HepG2 (cell line): ENCODE measurements at regions not wholly inside any gene's neighbourhood (a gene's known extent, or its start where the extent isn't known, plus 50 kb on each side); places are given as distances from the start of the nearest gene placed in this dataset.

Source experiments
- ATAC-seq: fragments of 200-7000 bp; cut with Tn5 transposase; 3 replicates; pipeline ENCODE4 v1.9.1; 2020; ENCODE audit warnings: mild to moderate bottlenecking, moderate library complexity
- BruUV-seq: library from RNA; stranded (reverse); fragments of 400-500 nt; replicated peaks from 2 replicates; lab custom pipeline; 2021; lab: Mats Ljungman, UMichigan
- CTCF ChIA-PET: fragments of 300-600 bp; formaldehyde crosslinking; extraction: SDS; loops from one replicate; lab custom pipeline; 2021; ENCODE audit warnings: low total read pairs, inconsistent platforms, low intra/inter-chr PET ratio; lab: Yijun Ruan, JAX
- POLR2A ChIA-PET: fragments of 350-600 bp; sonication (Branson Sonifier 250); formaldehyde crosslinking; loops from one replicate; lab custom pipeline; 2020; ENCODE audit warnings: antibody characterized with exemption, inconsistent platforms; lab: Yijun Ruan, JAX
- DNase-seq: peaks from one replicate; pipeline ENCODE4 v3.0.0-alpha.2; 2015; ENCODE audit warnings: low spot score
- FAIRE-seq: peaks from 3 replicates; lab custom pipeline; 2011; peaks lifted over from hg19 to GRCh38; lab: Jason Lieb, UNC
- H2AFZ ChIP-seq: one replicate; pipeline ENCODE4 v1.6.1; 2011; ENCODE audit warnings: low read length, inconsistent platforms
- H3K27ac ChIP-seq: fragments of 300-600 bp; 3 replicates; pipeline ENCODE4 v1.8.0; 2011; ENCODE audit warnings: mixed run types, mild to moderate bottlenecking, mixed read lengths, low read length, inconsistent platforms; ENCODE audit not compliant: insufficient read depth; ENCODE audit errors: extremely low read length
- H3K27me3 ChIP-seq, 2 experiments: fragments of 200-600 bp in 1 of 2; 2 replicates in 1 of 2; 3 replicates in 1 of 2; pipeline versions ENCODE4 v1.6.0 to v1.8.0; 2011; ENCODE audit warnings: low read length in 2 of 2, mild to moderate bottlenecking in 2 of 2, moderate library complexity in 2 of 2, inconsistent platforms in 1 of 2; ENCODE audit not compliant: insufficient read depth in 2 of 2, control insufficient read depth in 1 of 2
- H3K36me3 ChIP-seq, 2 experiments: fragments of 200-600 bp in 1 of 2; replicated peaks in 1 of 2; 2 replicates in 1 of 2; 3 replicates in 1 of 2; pipeline versions ENCODE4 v1.5.1 to v1.8.0; 2011; ENCODE audit warnings: low read length in 2 of 2, inconsistent platforms in 1 of 2; ENCODE audit not compliant: insufficient read depth in 2 of 2, control insufficient read depth in 1 of 2
- H3K4me1 ChIP-seq: 2 replicates; pipeline ENCODE4 v1.5.1; 2012; ENCODE audit warnings: low read length, inconsistent platforms; ENCODE audit not compliant: insufficient read depth
- H3K4me2 ChIP-seq: 2 replicates; pipeline ENCODE4 v1.6.0; 2011; ENCODE audit warnings: low read depth, low read length, inconsistent platforms
- H3K4me3 ChIP-seq, 3 experiments: fragments of 200-600 bp in 1 of 3; sonication (generic), shearing (Covaris generic) in 1 of 3; replicated peaks in 1 of 3; 2 replicates each; pipeline ENCODE4 v1.5.1; 2011 to 2016; ENCODE audit warnings: low read length in 3 of 3, inconsistent platforms in 2 of 3, low read depth in 2 of 3, mild to moderate bottlenecking in 2 of 3, control low read depth in 1 of 3, mixed read lengths in 1 of 3; ENCODE audit not compliant: insufficient read depth in 1 of 3
- H3K79me2 ChIP-seq: one replicate; pipeline ENCODE4 v1.6.1; 2011; ENCODE audit warnings: low read length, inconsistent platforms; ENCODE audit not compliant: insufficient read depth
- H3K9ac ChIP-seq: 2 replicates; pipeline ENCODE4 v1.6.0; 2011; ENCODE audit warnings: mild to moderate bottlenecking, low read depth, low read length, inconsistent platforms; ENCODE audit not compliant: insufficient read depth
- H3K9me3 ChIP-seq: 2 replicates; pipeline ENCODE4 v1.5.1; 2012; ENCODE audit warnings: mild to moderate bottlenecking, low read length
- H4K20me1 ChIP-seq: 2 replicates; pipeline ENCODE4 v1.6.0; 2011; ENCODE audit warnings: inconsistent platforms, mild to moderate bottlenecking, low read length, moderate library complexity; ENCODE audit not compliant: insufficient read depth
- ATF1 ChIP-seq: IDR thresholded peaks from 2 replicates; pipeline ENCODE4 v1.6.1; 2016; ENCODE audit warnings: mild to moderate bottlenecking, control low read depth
- FOXP4 ChIP-seq: sonication (generic); formaldehyde crosslinking; IDR thresholded peaks from 2 replicates; pipeline ENCODE4 v1.4.0; 2020; ENCODE audit warnings: missing genetic modification reagents
- GATAD2A ChIP-seq: IDR thresholded peaks from 2 replicates; pipeline ENCODE4 v1.6.1; 2016
- GLMP ChIP-seq: sonication (generic); formaldehyde crosslinking; IDR thresholded peaks from 2 replicates; pipeline ENCODE4 v1.9.0; 2021; ENCODE audit warnings: missing genetic modification reagents, mild to moderate bottlenecking, borderline replicate concordance
- HOXA3 ChIP-seq: sonication (generic); formaldehyde crosslinking; IDR thresholded peaks from 2 replicates; pipeline ENCODE4 v1.5.0; 2020; ENCODE audit warnings: missing genetic modification reagents
- IKZF5 ChIP-seq: IDR thresholded peaks from 2 replicates; pipeline ENCODE4 v1.6.1; 2018; ENCODE audit warnings: missing genetic modification reagents, mild to moderate bottlenecking, missing compliant biosample characterization
- NR1H2 ChIP-seq: sonication (generic); formaldehyde crosslinking; IDR thresholded peaks from 2 replicates; pipeline ENCODE4 v1.8.1; 2022; ENCODE audit warnings: low read depth, missing genetic modification reagents, borderline replicate concordance
- POLR2AphosphoS5 ChIP-seq: IDR thresholded peaks from 2 replicates; pipeline ENCODE4 v1.6.1; 2012; ENCODE audit warnings: low read depth, low read length
- RELA ChIP-seq: sonication (generic); formaldehyde crosslinking; IDR thresholded peaks from 2 replicates; pipeline ENCODE4 v1.4.0; 2020; ENCODE audit warnings: missing genetic modification reagents
- SYNCRIP ChIP-seq: fragments of 200-400 bp; formaldehyde crosslinking; IDR thresholded peaks from 2 replicates; pipeline ENCODE4 v1.6.1; 2018; ENCODE audit warnings: mild to moderate bottlenecking, low read depth, low read length; ENCODE audit not compliant: insufficient read depth
- TGIF2 ChIP-seq: IDR thresholded peaks from 2 replicates; pipeline ENCODE4 v1.6.1; 2016; ENCODE audit warnings: control low read depth, missing compliant biosample characterization
- THAP11 ChIP-seq: IDR thresholded peaks from 2 replicates; pipeline ENCODE4 v1.6.1; 2016; ENCODE audit warnings: missing biosample characterization, missing genetic modification reagents
- TOE1 ChIP-seq: sonication (generic); formaldehyde crosslinking; IDR thresholded peaks from 2 replicates; pipeline ENCODE4 v1.4.0; 2020; ENCODE audit warnings: mild to moderate bottlenecking, missing genetic modification reagents
- ZMYM4 ChIP-seq: sonication (generic); formaldehyde crosslinking; IDR thresholded peaks from 2 replicates; pipeline ENCODE4 v1.8.1; 2023; ENCODE audit warnings: mild to moderate bottlenecking, missing genetic modification reagents
- ZNF335 ChIP-seq: sonication (generic); formaldehyde crosslinking; IDR thresholded peaks from 2 replicates; pipeline ENCODE4 v1.4.0; 2020; ENCODE audit warnings: missing genetic modification reagents
- ZNF446 ChIP-seq: sonication (generic); formaldehyde crosslinking; IDR thresholded peaks from 2 replicates; pipeline ENCODE4 v1.5.0; 2020; ENCODE audit warnings: mild to moderate bottlenecking, missing genetic modification reagents
- ZNF567 ChIP-seq: sonication (generic); formaldehyde crosslinking; IDR thresholded peaks from 2 replicates; pipeline ENCODE4 v1.8.1; 2023; ENCODE audit warnings: mild to moderate bottlenecking, missing genetic modification reagents, borderline replicate concordance
- WGBS: methylation state at CpG from one replicate; pipeline ENCODE4 v1.1.6; 2017; ENCODE audit warnings: low lambda C conversion rate; 5-methylcytosine and 5-hydroxymethylcytosine counted together
- in situ Hi-C: cut with HindIII; loops from 2 replicates; pipeline ENCODE4 v1.10.0; 2017; ENCODE audit warnings: low pct_unique_long_range_greater_than_20kb; ENCODE audit not compliant: extremely low pct_ligation_motif_present
- intact Hi-C: fragments of 100-400 bp; cut with micrococcal nuclease; formaldehyde crosslinking; loops from one replicate; pipeline ENCODE4 v1.10.0; 2022; ENCODE audit not compliant: unreplicated experiment

- Histone ChIP-seq H3K4me3 (no peak overlapping the region), H3K9ac (no peak overlapping the region), H3K27me3 (no peaks in the 10 kb centered on the region; a peak in 1 of 5 replicates), H3K79me2 (no peaks in the 10 kb centered on the region), H3K4me2 (no peak overlapping the region), H4K20me1 (no peaks in the 10 kb centered on the region), H3K36me3 (no peaks in the 10 kb centered on the region), H3K27ac (no peak overlapping the region), H3K9me3 (no peaks in the 10 kb centered on the region), H2AFZ (no peak overlapping the region), H3K4me1 (no peaks in the 10 kb centered on the region)
- FAIRE-seq (no peak), DNase-seq (no peak), ATAC-seq (no peak)
- WGBS, result 0% methylated on average over 3 of the region's 3 CpGs
- ChIA-PET CTCF (no interaction called here), POLR2A (no interaction called here)
- no TSS peak for BruUV-seq
- intact Hi-C loops (no loop called here), in situ Hi-C loops (no loop called here)
- TF ChIP-seq RELA (CRISPR knock-in tag), result no peak
- no peak for TF ChIP-seq HOXA3 (CRISPR knock-in tag)
- TF ChIP-seq TGIF2, result no peak
- no peak for TF ChIP-seq ZMYM4 (CRISPR knock-in tag)
- no peak for TF ChIP-seq ZNF335 (CRISPR knock-in tag)
- TF ChIP-seq TOE1, result no peak
- no peak for TF ChIP-seq NR1H2 (CRISPR knock-in tag)
Measured at GRCh38 chr1:91138959-91139358, 117.1 kb upstream of the ZNF644 start.

GRCh38 chr1:91137173-91137852 is 115.5 kb upstream of the ZNF644 start:
- H3K79me2 ChIP-seq, result no peaks in the 10 kb centered on the region
- 5% methylated on average over 1 of the region's 1 CpG for whole genome bisulfite sequencing
- H3K9me3 ChIP-seq, result no peaks in the 10 kb centered on the region
- FAIRE-seq (no peak), ATAC-seq (no peak), DNase-seq (no peak)
- H4K20me1 ChIP-seq, result no peaks in the 10 kb centered on the region
- H3K27me3 ChIP-seq, result no peaks in the 10 kb centered on the region; a peak in 2 of 5 replicates
- ChIA-PET CTCF (no interaction called here), POLR2A (no interaction called here)
- no peak overlapping the region for H3K9ac ChIP-seq
- H2AFZ ChIP-seq, result no peak overlapping the region
- no TSS peak for BruUV-seq
- H3K27ac ChIP-seq, result no peak overlapping the region
- in situ Hi-C loops, result no loop called here
- H3K4me2 ChIP-seq, result no peak overlapping the region
- intact Hi-C loops, result no loop called here
- no peaks in the 10 kb centered on the region for H3K4me1 ChIP-seq
- no peak overlapping the region for H3K4me3 ChIP-seq
- H3K36me3 ChIP-seq, result no peaks in the 10 kb centered on the region
- TF ChIP-seq GATAD2A (CRISPR knock-in tag) (no peak), POLR2AphosphoS5 (no peak), ZNF567 (CRISPR knock-in tag) (no peak), ZNF446 (CRISPR knock-in tag) (no peak), THAP11 (CRISPR knock-in tag) (no peak), GLMP (CRISPR knock-in tag) (no peak), FOXP4 (no peak), IKZF5 (CRISPR knock-in tag) (no peak), ATF1 (CRISPR knock-in tag) (no peak), SYNCRIP (no peak)
